ENCODE measurements at regions not wholly inside any gene's neighbourhood (a gene's known extent, or its start where the extent isn't known, plus 50 kb on each side); places are given as distances from the start of the nearest gene placed in this dataset.

DNA sequence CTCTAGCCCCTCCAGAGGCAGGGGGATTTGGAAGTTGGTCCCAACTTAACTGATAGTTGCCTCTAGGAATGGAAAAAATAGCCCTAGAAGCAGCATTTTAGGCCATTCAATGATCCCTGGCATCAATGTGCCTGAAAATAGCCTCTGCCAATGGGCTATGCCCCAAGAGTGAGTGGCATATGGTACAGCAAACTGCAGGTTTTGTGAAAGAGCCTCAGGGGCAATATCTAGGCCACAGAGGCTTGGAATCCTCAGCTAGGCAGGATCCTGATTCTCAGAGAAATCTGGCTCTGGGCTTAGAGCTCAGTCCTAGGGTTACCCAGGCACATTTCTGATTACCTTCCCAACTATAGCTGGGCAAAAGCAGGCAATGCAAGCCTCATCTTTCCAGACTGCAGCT lies 104.4 kb upstream of the MOCS1 start:
- TF ChIP-seq POLR2A (IDR thresholded peaks at IDR 0.05): no peak
- TF ChIP-seq, protein P1, sequence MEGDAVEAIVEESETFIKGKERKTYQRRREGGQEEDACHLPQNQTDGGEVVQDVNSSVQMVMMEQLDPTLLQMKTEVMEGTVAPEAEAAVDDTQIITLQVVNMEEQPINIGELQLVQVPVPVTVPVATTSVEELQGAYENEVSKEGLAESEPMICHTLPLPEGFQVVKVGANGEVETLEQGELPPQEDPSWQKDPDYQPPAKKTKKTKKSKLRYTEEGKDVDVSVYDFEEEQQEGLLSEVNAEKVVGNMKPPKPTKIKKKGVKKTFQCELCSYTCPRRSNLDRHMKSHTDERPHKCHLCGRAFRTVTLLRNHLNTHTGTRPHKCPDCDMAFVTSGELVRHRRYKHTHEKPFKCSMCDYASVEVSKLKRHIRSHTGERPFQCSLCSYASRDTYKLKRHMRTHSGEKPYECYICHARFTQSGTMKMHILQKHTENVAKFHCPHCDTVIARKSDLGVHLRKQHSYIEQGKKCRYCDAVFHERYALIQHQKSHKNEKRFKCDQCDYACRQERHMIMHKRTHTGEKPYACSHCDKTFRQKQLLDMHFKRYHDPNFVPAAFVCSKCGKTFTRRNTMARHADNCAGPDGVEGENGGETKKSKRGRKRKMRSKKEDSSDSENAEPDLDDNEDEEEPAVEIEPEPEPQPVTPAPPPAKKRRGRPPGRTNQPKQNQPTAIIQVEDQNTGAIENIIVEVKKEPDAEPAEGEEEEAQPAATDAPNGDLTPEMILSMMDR (IDR thresholded peaks at IDR 0.05): no peak

All from lower leg skin (tissue), 3 donors.